Mucosa of descending colon (tissue), 3 donors: ENCODE measurements at regions not wholly inside any gene's neighbourhood (a gene's known extent, or its start where the extent isn't known, plus 50 kb on each side); places are given as distances from the start of the nearest gene placed in this dataset.

Experiments used
- ATAC-seq: fragments of 200-7000 bp; cut with Tn5 transposase; one replicate; pipeline ENCODE4 v1.9.1; 2020; ENCODE audit warnings: mild to moderate bottlenecking, moderate library complexity
- DNase-seq, 3 donors: peaks; one replicate each; pipeline ENCODE4 v3.0.0-alpha.2; 2020
- H3K36me3 ChIP-seq: fragments of 200-600 bp; one replicate; pipeline ENCODE4 v1.8.0; 2021; ENCODE audit warnings: low read depth, mild to moderate bottlenecking
- H3K4me1 ChIP-seq: fragments of 200-600 bp; one replicate; pipeline ENCODE4 v1.8.0; 2021; ENCODE audit warnings: low read depth, mild to moderate bottlenecking
- H3K4me3 ChIP-seq: fragments of 200-600 bp; one replicate; pipeline ENCODE4 v1.8.0; 2021; ENCODE audit warnings: mild to moderate bottlenecking
- H3K9me3 ChIP-seq: fragments of 200-600 bp; one replicate; pipeline ENCODE4 v1.8.0; 2021; ENCODE audit warnings: mild to moderate bottlenecking
- intact Hi-C, 2 donors: fragments of 100-400 bp; cut with DNase I in 1 of 2; cut with micrococcal nuclease in 1 of 2; formaldehyde crosslinking; loops; one replicate each; pipeline versions ENCODE4 v1.11.0 to v1.11.1; 2022; cut with DNase I, micrococcal nuclease
- TF ChIP-seq, protein P1 (sequence below): fragments of 200-600 bp; IDR thresholded peaks from one replicate; pipeline ENCODE4 v1.8.0; 2022; ENCODE audit warnings: antibody characterized with exemption, mild to moderate bottlenecking
- donor health status: DM: no; HTN: no; CAD: no; lungs with moderate emphysema.
- donor health status: DM: no; HTN: no; CAD: no.
- donor health status: DM: no; HTN: yes; CAD: no.

DNA sequence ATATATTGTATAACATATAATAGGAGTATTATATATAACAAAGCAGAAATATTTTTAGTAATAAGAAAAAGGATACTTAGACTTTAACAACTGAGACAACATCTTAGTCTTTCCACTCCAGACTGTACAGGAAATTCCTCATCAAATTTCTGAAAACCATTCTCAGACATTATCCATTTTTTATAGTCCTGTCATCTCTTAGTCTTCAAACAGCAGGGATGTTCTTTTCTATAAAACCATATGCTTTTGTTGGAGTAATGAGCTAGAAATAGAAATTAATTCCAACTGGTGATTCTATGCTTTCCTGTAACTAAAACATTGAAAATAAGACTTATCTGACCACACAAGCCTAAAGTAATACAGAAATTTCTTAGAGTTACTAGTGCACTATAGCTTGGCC lies 82.2 kb upstream of the CSNK1A1L start:
- H3K36me3 ChIP-seq, result no peaks in the 10 kb centered on the region
- intact Hi-C loops, result no loop called here

DNA sequence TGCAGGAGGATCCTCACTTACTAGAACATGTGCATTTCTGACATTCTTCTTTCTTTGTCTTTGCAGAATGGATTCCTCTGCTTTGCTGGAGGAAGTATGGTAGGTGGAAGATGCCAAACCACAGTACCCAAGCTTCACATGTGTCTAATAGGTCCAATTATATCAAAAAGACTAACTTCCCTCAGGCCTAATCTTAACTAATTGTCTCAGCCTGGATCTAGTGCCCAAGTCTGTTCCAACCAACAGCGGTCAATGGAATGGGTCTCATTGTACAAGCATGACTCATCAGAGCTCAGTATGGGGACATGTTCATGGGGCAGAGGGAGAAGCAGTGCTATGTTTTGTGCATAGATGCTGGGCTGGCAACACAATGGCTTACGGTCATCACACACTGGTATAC lies 81.6 kb upstream of the CSNK1A1L start:
- Histone ChIP-seq H3K4me3 (no peak overlapping the region), H3K4me1 (no peaks in the 10 kb centered on the region), H3K36me3 (no peaks in the 10 kb centered on the region), H3K9me3 (no peaks in the 10 kb centered on the region)
- ATAC-seq (no peak), DNase-seq (no peak)
- TF ChIP-seq, protein P1, sequence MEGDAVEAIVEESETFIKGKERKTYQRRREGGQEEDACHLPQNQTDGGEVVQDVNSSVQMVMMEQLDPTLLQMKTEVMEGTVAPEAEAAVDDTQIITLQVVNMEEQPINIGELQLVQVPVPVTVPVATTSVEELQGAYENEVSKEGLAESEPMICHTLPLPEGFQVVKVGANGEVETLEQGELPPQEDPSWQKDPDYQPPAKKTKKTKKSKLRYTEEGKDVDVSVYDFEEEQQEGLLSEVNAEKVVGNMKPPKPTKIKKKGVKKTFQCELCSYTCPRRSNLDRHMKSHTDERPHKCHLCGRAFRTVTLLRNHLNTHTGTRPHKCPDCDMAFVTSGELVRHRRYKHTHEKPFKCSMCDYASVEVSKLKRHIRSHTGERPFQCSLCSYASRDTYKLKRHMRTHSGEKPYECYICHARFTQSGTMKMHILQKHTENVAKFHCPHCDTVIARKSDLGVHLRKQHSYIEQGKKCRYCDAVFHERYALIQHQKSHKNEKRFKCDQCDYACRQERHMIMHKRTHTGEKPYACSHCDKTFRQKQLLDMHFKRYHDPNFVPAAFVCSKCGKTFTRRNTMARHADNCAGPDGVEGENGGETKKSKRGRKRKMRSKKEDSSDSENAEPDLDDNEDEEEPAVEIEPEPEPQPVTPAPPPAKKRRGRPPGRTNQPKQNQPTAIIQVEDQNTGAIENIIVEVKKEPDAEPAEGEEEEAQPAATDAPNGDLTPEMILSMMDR, result no peak
- intact Hi-C loops, result no loop called here

More for the DNA sequence above, 82.2 kb upstream of the CSNK1A1L start:
- TF ChIP-seq, protein P1, result no peak
- H3K4me3 ChIP-seq, result no peak overlapping the region
- H3K4me1 ChIP-seq, result no peaks in the 10 kb centered on the region
- ATAC-seq (no peak), DNase-seq (no peak)
- H3K9me3 ChIP-seq, result no peaks in the 10 kb centered on the region

DNA sequence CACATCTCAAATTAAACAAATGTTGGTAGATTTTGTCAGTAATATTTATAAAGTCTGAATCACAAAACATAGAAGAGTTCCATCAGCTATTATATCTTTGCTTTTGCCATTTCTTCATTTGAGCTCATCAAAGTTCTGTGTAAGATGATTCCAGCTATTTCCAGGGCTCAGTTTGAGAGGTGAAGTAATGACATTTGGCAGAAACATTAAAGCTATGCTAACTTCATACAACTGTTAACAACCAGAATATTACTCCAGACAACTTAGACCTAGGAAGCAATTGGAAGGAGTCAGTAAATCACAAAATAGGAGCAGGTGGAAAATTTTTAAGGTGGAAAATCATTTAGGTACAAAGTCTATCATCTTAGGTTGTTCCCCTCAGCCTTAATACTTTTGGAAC lies 76.2 kb upstream of the CSNK1A1L start:
- intact Hi-C loops, result no loop called here
- Histone ChIP-seq H3K4me3 (no peak overlapping the region), H3K4me1 (no peaks in the 10 kb centered on the region), H3K36me3 (no peaks in the 10 kb centered on the region), H3K9me3 (no peaks in the 10 kb centered on the region)
- no peak for DNase-seq
- TF ChIP-seq, protein P1, result no peak
- ATAC-seq, result no peak

DNA sequence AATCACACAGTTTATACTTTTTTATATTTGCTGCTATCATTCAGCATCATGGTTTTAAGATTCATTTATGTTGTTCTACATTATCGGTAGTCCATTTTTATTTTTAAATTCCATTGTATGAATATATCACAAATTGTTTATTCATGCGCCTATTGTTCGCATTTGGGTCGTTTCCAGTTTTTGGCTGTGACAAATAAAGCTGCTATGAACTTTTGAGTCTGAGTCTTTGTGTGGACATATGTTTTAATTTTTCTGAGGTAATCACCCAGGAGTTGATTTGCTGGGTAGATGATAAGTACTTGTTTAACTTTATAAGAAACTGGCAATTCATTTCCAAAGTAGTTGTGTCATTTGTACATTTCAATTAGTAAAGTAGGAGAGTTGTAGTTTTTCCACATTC lies 74.2 kb upstream of the CSNK1A1L start:
- Histone ChIP-seq H3K4me1 (no peaks in the 10 kb centered on the region), H3K4me3 (no peak overlapping the region), H3K9me3 (no peaks in the 10 kb centered on the region), H3K36me3 (no peaks in the 10 kb centered on the region)
- no peak for ATAC-seq
- no peak for DNase-seq
- intact Hi-C loops, result no loop called here
- TF ChIP-seq, protein P1, result no peak

DNA sequence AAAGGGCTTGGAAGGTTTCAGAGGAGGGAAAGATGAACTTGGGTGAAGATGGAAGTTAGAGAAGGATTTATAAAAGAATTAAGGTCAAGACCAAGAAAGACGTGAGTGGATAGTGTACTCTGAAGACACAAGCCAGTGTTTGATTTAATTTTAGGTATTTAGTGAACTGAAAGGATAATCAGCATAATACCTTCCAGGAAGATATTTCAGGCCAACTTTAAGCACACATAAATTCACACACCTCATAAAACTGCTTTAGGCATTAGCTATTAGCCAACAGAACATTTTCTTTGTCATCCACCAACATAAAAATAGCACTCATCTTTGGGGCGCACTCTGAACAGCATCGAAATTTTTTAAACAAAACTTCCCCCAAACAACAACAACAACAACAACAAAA lies 71.7 kb upstream of the CSNK1A1L start:
- DNase-seq (no peak), ATAC-seq (no peak)
- TF ChIP-seq, protein P1, result no peak
- no peaks in the 10 kb centered on the region for H3K36me3 ChIP-seq
- H3K4me3 ChIP-seq, result no peak overlapping the region
- intact Hi-C loops, result no loop called here
- no peaks in the 10 kb centered on the region for H3K4me1 ChIP-seq
- H3K9me3 ChIP-seq, result no peaks in the 10 kb centered on the region

DNA sequence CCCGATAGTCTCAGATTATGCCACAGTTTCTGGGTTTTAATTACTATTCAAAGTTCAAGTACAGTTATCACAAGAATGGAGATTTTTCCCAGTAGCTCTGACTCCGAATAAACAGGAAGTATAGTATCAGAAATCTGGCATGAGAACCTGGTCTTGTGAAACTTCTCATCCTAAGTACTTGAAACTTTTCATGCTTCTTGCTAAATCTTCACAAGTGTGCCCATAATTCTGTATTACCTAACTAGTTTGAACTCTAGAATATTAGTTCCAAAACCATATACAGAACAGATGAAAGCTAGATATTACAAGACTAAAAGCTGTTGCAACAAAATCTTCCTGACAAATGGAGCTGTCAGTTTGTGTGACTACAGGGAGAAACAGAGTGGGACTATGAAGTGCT lies 70.5 kb upstream of the CSNK1A1L start:
- no peak for DNase-seq
- ATAC-seq, result no peak

More for the DNA sequence above, 70.5 kb upstream of the CSNK1A1L start:
- Histone ChIP-seq H3K36me3 (no peaks in the 10 kb centered on the region), H3K4me3 (no peak overlapping the region), H3K4me1 (no peaks in the 10 kb centered on the region), H3K9me3 (no peaks in the 10 kb centered on the region)
- TF ChIP-seq, protein P1, result no peak
- intact Hi-C loops, result no loop called here
